Astrocyte (in vitro differentiated cells and primary cell): ENCODE measurements at regions not wholly inside any gene's neighbourhood (a gene's known extent, or its start where the extent isn't known, plus 50 kb on each side); places are given as distances from the start of the nearest gene placed in this dataset.

ENCODE experiments used
- DNase-seq: peaks from one replicate; pipeline ENCODE4 v3.0.0-alpha.2; 2010; ENCODE audit warnings: low read depth
- FAIRE-seq: peaks from 2 replicates; lab custom pipeline; 2011; peaks lifted over from hg19 to GRCh38; lab: Jason Lieb, UNC
- H2AFZ ChIP-seq: 2 replicates; pipeline ENCODE4 v1.6.0; 2012; ENCODE audit warnings: low read depth, low read length, inconsistent platforms
- H3K27ac ChIP-seq: 2 replicates; pipeline ENCODE4 v1.5.1; 2011; ENCODE audit warnings: low read depth, low read length, inconsistent platforms
- H3K27me3 ChIP-seq: 2 replicates; pipeline ENCODE4 v1.6.0; 2011; ENCODE audit warnings: low read length, inconsistent platforms; ENCODE audit not compliant: insufficient read depth
- H3K36me3 ChIP-seq: 2 replicates; pipeline ENCODE4 v1.5.1; 2011; ENCODE audit warnings: low read length, inconsistent platforms; ENCODE audit not compliant: insufficient read depth
- H3K4me1 ChIP-seq: 2 replicates; pipeline ENCODE4 v1.5.1; 2011; ENCODE audit warnings: low read length, inconsistent platforms; ENCODE audit not compliant: insufficient read depth
- H3K4me2 ChIP-seq: 2 replicates; pipeline ENCODE4 v1.6.0; 2012; ENCODE audit warnings: low read length, inconsistent platforms
- H3K4me3 ChIP-seq: 2 replicates; pipeline ENCODE4 v1.5.1; 2011; ENCODE audit warnings: low read depth, mild to moderate bottlenecking, low read length, inconsistent platforms; ENCODE audit not compliant: insufficient read depth
- H3K79me2 ChIP-seq: 2 replicates; pipeline ENCODE4 v1.6.0; 2012; ENCODE audit warnings: mild to moderate bottlenecking, low read length, inconsistent platforms; ENCODE audit not compliant: insufficient read depth
- H3K9ac ChIP-seq: 2 replicates; pipeline ENCODE4 v1.6.0; 2012; ENCODE audit warnings: mild to moderate bottlenecking, low read length, inconsistent platforms
- H3K9me3 ChIP-seq: 2 replicates; pipeline ENCODE4 v1.5.1; 2012; ENCODE audit warnings: low read depth, mild to moderate bottlenecking, low read length, inconsistent platforms; ENCODE audit not compliant: insufficient read depth
- H4K20me1 ChIP-seq: 2 replicates; pipeline ENCODE4 v1.6.0; 2012; ENCODE audit warnings: low read length, inconsistent platforms; ENCODE audit not compliant: insufficient read depth
- H3K27ac Mint-ChIP-seq: one replicate; pipeline ENCODE4 v1.8.0; 2021; ENCODE audit warnings: mild to moderate bottlenecking, mixed read lengths; ENCODE audit not compliant: unreplicated experiment
- H3K27me3 Mint-ChIP-seq: one replicate; pipeline ENCODE4 v1.8.0; 2021; ENCODE audit warnings: low read depth, mixed read lengths; ENCODE audit not compliant: unreplicated experiment
- H3K36me3 Mint-ChIP-seq: one replicate; pipeline ENCODE4 v1.8.0; 2021; ENCODE audit warnings: low read depth, mixed read lengths; ENCODE audit not compliant: unreplicated experiment
- H3K4me1 Mint-ChIP-seq: one replicate; pipeline ENCODE4 v1.8.0; 2021; ENCODE audit warnings: low read depth, mixed read lengths; ENCODE audit not compliant: unreplicated experiment
- H3K4me3 Mint-ChIP-seq: one replicate; pipeline ENCODE4 v1.8.0; 2021; ENCODE audit warnings: mild to moderate bottlenecking, moderate library complexity, mixed read lengths; ENCODE audit not compliant: unreplicated experiment
- H3K9me3 Mint-ChIP-seq: one replicate; pipeline ENCODE4 v1.8.0; 2021; ENCODE audit warnings: mild to moderate bottlenecking, mixed read lengths; ENCODE audit not compliant: unreplicated experiment
- CTCF ChIP-seq: IDR thresholded peaks from 2 replicates; pipeline ENCODE4 v1.5.1; 2011; ENCODE audit warnings: low read depth, mild to moderate bottlenecking, inconsistent platforms, low read length, moderate library complexity; ENCODE audit not compliant: insufficient read depth
- EZH2 ChIP-seq: IDR thresholded peaks from 2 replicates; pipeline ENCODE4 v1.6.1; 2012; ENCODE audit warnings: mild to moderate bottlenecking, low read length, inconsistent platforms; ENCODE audit not compliant: insufficient read depth

- no peak for TF ChIP-seq EZH2
- TF ChIP-seq CTCF, result no peak
- no peaks in the 10 kb centered on the region for H4K20me1 ChIP-seq
- no peak overlapping the region for H3K27ac ChIP-seq
- H3K36me3 Mint-ChIP-seq, result no peaks in the 10 kb centered on the region
- H3K36me3 ChIP-seq, result no peaks in the 10 kb centered on the region
- no peak for DNase-seq
- H3K79me2 ChIP-seq, result no peaks in the 10 kb centered on the region
- no peak overlapping the region for H3K4me3 ChIP-seq
- no peak overlapping the region for H3K9ac ChIP-seq
- no peak overlapping the region for H3K4me2 ChIP-seq
- H3K4me1 ChIP-seq, result no peaks in the 10 kb centered on the region
- no peak overlapping the region for H3K4me3 Mint-ChIP-seq
- no peaks in the 10 kb centered on the region for H3K9me3 ChIP-seq
- H3K27ac Mint-ChIP-seq, result no peak overlapping the region
- H3K27me3 Mint-ChIP-seq, result no peaks in the 10 kb centered on the region
- no peak for FAIRE-seq
- H3K27me3 ChIP-seq, result no peaks in the 10 kb centered on the region
- peaks cover 2% of the 10 kb centered on the region for H3K4me1 Mint-ChIP-seq
- H2AFZ ChIP-seq, result no peak overlapping the region
- peaks cover 4% of the 10 kb centered on the region for H3K9me3 Mint-ChIP-seq
Measured at GRCh38 chr6:80647156-80647555, 540.7 kb downstream of the BCKDHB start.

GRCh38 chr6:80643881-80644280 lies 537.4 kb downstream of the BCKDHB start:
- TF ChIP-seq EZH2 (no peak), CTCF (no peak)
- Mint-ChIP-seq H3K4me3 (no peak overlapping the region), H3K9me3 (peaks cover 4% of the 10 kb centered on the region), H3K27me3 (no peaks in the 10 kb centered on the region), H3K27ac (no peak overlapping the region), H3K36me3 (no peaks in the 10 kb centered on the region), H3K4me1 (peaks cover 5% of the 10 kb centered on the region)
- H3K36me3 ChIP-seq, result no peaks in the 10 kb centered on the region
- no peak overlapping the region for H3K4me3 ChIP-seq
- H3K27me3 ChIP-seq, result no peaks in the 10 kb centered on the region
- H3K9me3 ChIP-seq, result no peaks in the 10 kb centered on the region
- H3K27ac ChIP-seq, result no peak overlapping the region
- peaks cover 8% of the 10 kb centered on the region for H3K4me1 ChIP-seq
- no peak overlapping the region for H3K4me2 ChIP-seq
- H3K79me2 ChIP-seq, result no peaks in the 10 kb centered on the region
- no peak overlapping the region for H3K9ac ChIP-seq
- no peaks in the 10 kb centered on the region for H4K20me1 ChIP-seq
- peak; percentile 23 for FAIRE-seq
- DNase-seq, result no peak
- no peak overlapping the region for H2AFZ ChIP-seq

- Histone ChIP-seq H3K36me3 (no peaks in the 10 kb centered on the region), H3K27ac (peak overlapping the region; percentile 24), H3K4me1 (peaks cover 17% of the 10 kb centered on the region), H3K9me3 (no peaks in the 10 kb centered on the region), H3K4me2 (no peak overlapping the region), H3K4me3 (no peak overlapping the region), H3K79me2 (no peaks in the 10 kb centered on the region), H3K9ac (no peak overlapping the region), H4K20me1 (no peaks in the 10 kb centered on the region), H3K27me3 (no peaks in the 10 kb centered on the region), H2AFZ (no peak overlapping the region)
- H3K4me1 Mint-ChIP-seq, result peaks cover 17% of the 10 kb centered on the region
- H3K4me3 Mint-ChIP-seq, result no peak overlapping the region
- TF ChIP-seq EZH2 (no peak), CTCF (no peak)
- no peak overlapping the region for H3K27ac Mint-ChIP-seq
- no peak for FAIRE-seq
- H3K36me3 Mint-ChIP-seq, result no peaks in the 10 kb centered on the region
- peaks cover 4% of the 10 kb centered on the region for H3K9me3 Mint-ChIP-seq
- no peaks in the 10 kb centered on the region for H3K27me3 Mint-ChIP-seq
- DNase-seq, result peak; percentile 67
Measured at GRCh38 chr6:80642452-80642851, 536.0 kb downstream of the BCKDHB start.
